ENCODE measurements at regions not wholly inside any gene's neighbourhood (a gene's known extent, or its start where the extent isn't known, plus 50 kb on each side); places are given as distances from the start of the nearest gene placed in this dataset.

DNA sequence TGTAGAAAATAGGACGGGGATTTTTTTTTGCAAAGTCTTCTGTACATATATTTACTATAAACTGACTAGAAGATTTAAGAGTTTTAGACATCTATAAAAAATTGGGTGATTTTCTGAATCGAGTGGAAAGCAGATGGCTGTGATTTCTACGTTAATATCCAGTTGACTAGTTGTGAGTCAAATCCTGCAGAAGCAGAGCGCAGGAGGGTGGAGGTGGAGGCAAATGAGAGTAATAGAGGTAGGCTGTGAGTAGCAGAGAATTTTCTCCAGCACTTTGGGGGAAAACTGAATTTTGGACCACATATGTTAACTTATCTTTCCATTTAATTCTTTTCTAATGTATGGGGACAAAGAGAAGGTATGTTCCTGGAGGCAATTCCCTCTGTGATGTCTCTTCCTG, 82.1 kb upstream of the SOX3 start:
- no peak overlapping the region for H3K4me3 ChIP-seq (ENCODE audit: low read depth in 1 of 3, low read length in 3 of 3)
- DNase-seq (ENCODE audit: low spot score) = no peak
- TF ChIP-seq SP1 (IDR thresholded peaks at IDR 0.05) = no peak
- no peak for TF ChIP-seq JUND (IDR thresholded peaks at IDR 0.05)
- TF ChIP-seq, protein P1, sequence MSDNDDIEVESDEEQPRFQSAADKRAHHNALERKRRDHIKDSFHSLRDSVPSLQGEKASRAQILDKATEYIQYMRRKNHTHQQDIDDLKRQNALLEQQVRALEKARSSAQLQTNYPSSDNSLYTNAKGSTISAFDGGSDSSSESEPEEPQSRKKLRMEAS (IDR thresholded peaks at IDR 0.05) = no peak
- TF ChIP-seq NR2F2 (IDR thresholded peaks at IDR 0.05) = no peak
- TF ChIP-seq HNF4A (conservative IDR thresholded peaks at IDR 0.05) = no peak
- TF ChIP-seq, protein P2, sequence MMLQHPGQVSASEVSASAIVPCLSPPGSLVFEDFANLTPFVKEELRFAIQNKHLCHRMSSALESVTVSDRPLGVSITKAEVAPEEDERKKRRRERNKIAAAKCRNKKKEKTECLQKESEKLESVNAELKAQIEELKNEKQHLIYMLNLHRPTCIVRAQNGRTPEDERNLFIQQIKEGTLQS (IDR thresholded peaks at IDR 0.05) = no peak
- no peak for TF ChIP-seq RAD21 (IDR thresholded peaks at IDR 0.05)
- H3K4me1 ChIP-seq (ENCODE audit: control insufficient read depth in 4 of 4, insufficient read depth in 4 of 4, low read length in 3 of 4) = peaks cover 0 to 2% (median 0%) of the 10 kb centered on the region in 4 donors
- no peak overlapping the region for H3K9ac ChIP-seq (ENCODE audit: low read depth in 1 of 2, low read length in 2 of 2)
- no peak overlapping the region for H3K27ac ChIP-seq (ENCODE audit: low read depth in 1 of 2, low read length in 2 of 2)
- peaks cover 0 to 2% (median 0%) of the 10 kb centered on the region in 4 donors for H3K9me3 ChIP-seq (ENCODE audit: control insufficient read depth in 4 of 4, low read length in 3 of 4)
- 80% methylated on average over 4 of the region's 4 CpGs for WGBS
- no peaks in the 10 kb centered on the region for H3K36me3 ChIP-seq (ENCODE audit: control insufficient read depth in 4 of 4, insufficient read depth in 3 of 4, low read depth in 1 of 4, low read length in 3 of 4)
- peaks cover 0 to 6% (median 0%) of the 10 kb centered on the region in 4 donors for H3K27me3 ChIP-seq (ENCODE audit: control insufficient read depth in 4 of 4, insufficient read depth in 4 of 4, low read length in 3 of 4)

DNA sequence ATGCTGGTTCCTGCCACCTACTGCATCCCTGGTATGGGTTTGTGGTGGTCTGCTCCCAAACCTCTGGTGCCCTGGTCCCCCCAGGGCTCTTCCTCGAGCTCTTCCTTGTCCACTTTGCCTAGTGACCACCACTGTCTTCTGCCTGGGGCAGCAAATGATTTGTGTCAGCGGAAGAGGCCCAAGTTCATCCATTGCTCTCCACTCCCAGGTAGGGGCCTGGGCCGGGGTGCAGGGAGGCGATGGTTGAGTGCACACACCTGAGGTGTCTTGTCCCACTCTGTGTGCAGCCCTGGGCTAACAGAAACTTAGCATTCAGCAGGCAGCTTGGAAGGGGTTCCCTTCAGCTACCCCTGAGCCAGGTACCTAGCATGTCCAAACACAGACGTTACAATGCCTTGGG, 75.6 kb upstream of the SOX3 start:
- Histone ChIP-seq H3K4me3 (ENCODE audit: low read depth in 1 of 3, low read length in 3 of 3) (no peak overlapping the region), H3K27me3 (ENCODE audit: control insufficient read depth in 4 of 4, insufficient read depth in 4 of 4, low read length in 3 of 4) (peaks cover 0 to 3% (median 0%) of the 10 kb centered on the region in 4 donors), H3K27ac (ENCODE audit: low read depth in 1 of 2, low read length in 2 of 2) (no peak overlapping the region), H3K9me3 (ENCODE audit: control insufficient read depth in 4 of 4, low read length in 3 of 4) (no peaks in the 10 kb centered on the region), H3K4me1 (ENCODE audit: control insufficient read depth in 4 of 4, insufficient read depth in 4 of 4, low read length in 3 of 4) (no peaks in the 10 kb centered on the region), H3K9ac (ENCODE audit: low read depth in 1 of 2, low read length in 2 of 2) (no peak overlapping the region), H3K36me3 (ENCODE audit: control insufficient read depth in 4 of 4, insufficient read depth in 3 of 4, low read depth in 1 of 4, low read length in 3 of 4) (no peaks in the 10 kb centered on the region)
- WGBS = 79% methylated on average over 5 of the region's 5 CpGs
- no peak for DNase-seq (ENCODE audit: low spot score)
- no peak for TF ChIP-seq HNF4A (conservative IDR thresholded peaks at IDR 0.05)
- no peak for TF ChIP-seq FOXA1 (IDR thresholded peaks at IDR 0.05)
- no peak for TF ChIP-seq GABPA (IDR thresholded peaks at IDR 0.05 in 1 of 2, conservative IDR thresholded peaks at IDR 0.05 in 1 of 2)
- no peak for TF ChIP-seq TAF1 (conservative IDR thresholded peaks at IDR 0.05)
- no peak for TF ChIP-seq NR2F2 (IDR thresholded peaks at IDR 0.05)
- TF ChIP-seq YY1 (IDR thresholded peaks at IDR 0.05) = no peak
- no peak for TF ChIP-seq ZBTB33 (IDR thresholded peaks at IDR 0.05)
- TF ChIP-seq FOXA2 (IDR thresholded peaks at IDR 0.05) = no peak
- TF ChIP-seq, protein P3, sequence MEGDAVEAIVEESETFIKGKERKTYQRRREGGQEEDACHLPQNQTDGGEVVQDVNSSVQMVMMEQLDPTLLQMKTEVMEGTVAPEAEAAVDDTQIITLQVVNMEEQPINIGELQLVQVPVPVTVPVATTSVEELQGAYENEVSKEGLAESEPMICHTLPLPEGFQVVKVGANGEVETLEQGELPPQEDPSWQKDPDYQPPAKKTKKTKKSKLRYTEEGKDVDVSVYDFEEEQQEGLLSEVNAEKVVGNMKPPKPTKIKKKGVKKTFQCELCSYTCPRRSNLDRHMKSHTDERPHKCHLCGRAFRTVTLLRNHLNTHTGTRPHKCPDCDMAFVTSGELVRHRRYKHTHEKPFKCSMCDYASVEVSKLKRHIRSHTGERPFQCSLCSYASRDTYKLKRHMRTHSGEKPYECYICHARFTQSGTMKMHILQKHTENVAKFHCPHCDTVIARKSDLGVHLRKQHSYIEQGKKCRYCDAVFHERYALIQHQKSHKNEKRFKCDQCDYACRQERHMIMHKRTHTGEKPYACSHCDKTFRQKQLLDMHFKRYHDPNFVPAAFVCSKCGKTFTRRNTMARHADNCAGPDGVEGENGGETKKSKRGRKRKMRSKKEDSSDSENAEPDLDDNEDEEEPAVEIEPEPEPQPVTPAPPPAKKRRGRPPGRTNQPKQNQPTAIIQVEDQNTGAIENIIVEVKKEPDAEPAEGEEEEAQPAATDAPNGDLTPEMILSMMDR (IDR thresholded peaks at IDR 0.05; ENCODE audit: low read depth, low read length, missing input control) = no peak
- TF ChIP-seq SP1 (IDR thresholded peaks at IDR 0.05) = no peak
- no peak for TF ChIP-seq RAD21 (IDR thresholded peaks at IDR 0.05)
- no peak for TF ChIP-seq EGR1 (IDR thresholded peaks at IDR 0.05; ENCODE audit: low read depth in 2 of 2)
- TF ChIP-seq RXRA (IDR thresholded peaks at IDR 0.05) = no peak
- TF ChIP-seq HNF4G (IDR thresholded peaks at IDR 0.05) = no peak
- no peak for TF ChIP-seq REST (IDR thresholded peaks at IDR 0.05)
- TF ChIP-seq, protein P1 (IDR thresholded peaks at IDR 0.05) = no peak
- no peak for TF ChIP-seq JUND (IDR thresholded peaks at IDR 0.05)
